ENCODE measurements at regions not wholly inside any gene's neighbourhood (a gene's known extent, or its start where the extent isn't known, plus 50 kb on each side); places are given as distances from the start of the nearest gene placed in this dataset.
"Not testable (repeated sequence)": the region's sequence is repeated elsewhere in the genome, so short reads cannot be mapped to it uniquely, and the experiment has no call there.

DNA sequence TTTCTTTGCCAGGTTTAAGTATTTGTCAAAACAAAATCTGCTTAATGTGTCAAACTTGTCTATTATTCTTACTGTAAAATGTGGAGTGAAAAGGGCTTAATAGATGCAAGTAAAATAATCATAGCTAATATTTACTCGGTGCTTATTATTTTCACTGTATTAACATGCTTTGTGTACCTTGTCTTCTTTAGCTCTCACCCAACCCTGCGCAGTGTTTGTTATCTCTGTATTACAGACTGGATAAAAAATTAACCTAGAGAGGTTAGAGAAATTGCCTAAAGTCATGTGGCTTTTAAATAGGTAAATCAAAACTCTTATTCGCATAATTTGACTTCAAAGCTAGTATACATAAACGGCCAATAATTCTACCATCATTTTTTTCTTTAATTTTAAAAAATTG is 1864.8 kb downstream of the MAT2B start:
- no peak for DNase-seq

DNA sequence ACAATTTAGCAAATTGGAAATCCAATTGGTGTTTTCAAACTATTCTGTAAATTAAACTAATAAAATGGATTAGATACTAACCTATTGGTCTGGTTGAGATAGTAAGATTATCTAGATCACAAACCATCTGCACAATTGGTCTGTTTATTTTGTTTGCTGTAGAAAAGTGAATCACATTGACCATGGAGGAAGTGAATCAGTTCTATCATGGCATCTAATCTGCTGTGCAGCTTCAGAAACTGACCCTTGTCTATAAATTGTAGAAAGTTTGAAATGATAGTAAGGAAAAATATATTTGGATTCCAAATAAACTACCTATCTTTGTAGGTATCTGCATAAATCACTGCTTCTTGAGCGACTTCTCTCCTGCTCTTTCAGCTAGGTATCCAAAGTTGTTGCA is 1865.4 kb downstream of the MAT2B start:
- DNase-seq: no peak

DNA sequence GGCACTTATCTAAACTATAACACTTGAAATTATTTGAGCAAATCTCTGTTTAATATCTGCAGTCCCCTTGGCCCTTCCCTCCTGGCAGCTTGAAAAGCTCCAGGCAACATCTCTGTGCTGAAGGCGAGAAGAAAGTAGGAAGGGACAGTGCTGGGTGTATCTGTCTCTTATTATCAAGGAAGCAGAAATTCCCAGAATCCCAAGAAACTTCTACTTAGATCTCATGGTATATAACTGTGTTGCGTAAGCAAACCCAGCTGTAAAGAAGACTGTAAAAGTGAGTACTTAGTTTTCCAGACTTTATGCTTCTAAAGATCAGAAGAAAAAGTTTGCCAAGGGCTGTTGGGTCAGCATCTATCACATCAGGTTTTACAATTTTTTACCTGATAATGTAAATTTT is 1869.8 kb downstream of the MAT2B start:
- no peak for DNase-seq

DNA sequence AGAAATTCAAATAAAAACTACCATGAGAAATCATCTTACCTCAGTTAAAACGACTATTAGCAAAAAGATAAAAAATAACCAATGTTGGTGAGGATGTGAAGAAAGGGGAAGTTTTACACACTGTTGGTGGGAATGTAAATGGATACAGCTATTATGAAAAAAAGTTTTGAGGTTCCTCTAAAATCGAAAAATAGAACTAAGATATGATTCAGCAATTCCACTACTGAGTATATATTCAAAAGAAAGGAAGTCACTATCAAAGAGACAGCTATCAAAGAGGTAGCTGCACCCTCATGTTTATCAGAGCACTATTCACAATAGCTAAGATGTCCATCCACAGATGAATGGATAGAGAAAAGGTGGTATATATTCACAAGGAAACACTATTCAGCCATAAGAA is 1888.4 kb downstream of the MAT2B start:
- DNase-seq: no peak

DNA sequence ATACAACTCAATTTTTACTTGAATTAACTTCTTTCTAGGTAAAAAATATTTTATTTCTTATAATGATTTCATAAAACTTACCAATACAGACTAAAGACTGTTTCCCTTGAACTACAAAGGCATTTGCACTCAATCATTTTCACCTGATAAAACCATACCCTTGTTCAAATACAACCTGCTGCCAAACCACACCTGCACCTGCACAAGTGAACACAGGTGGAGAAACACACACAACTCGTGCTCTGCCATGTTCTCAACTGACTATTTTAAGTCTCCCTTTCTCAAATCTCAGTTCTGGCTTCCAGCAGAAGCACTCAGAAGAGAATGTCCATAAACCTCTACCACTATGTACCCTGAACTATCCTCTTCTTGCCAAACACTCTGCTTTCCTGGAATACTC is 1892.1 kb downstream of the MAT2B start:
- no peak for DNase-seq

DNA sequence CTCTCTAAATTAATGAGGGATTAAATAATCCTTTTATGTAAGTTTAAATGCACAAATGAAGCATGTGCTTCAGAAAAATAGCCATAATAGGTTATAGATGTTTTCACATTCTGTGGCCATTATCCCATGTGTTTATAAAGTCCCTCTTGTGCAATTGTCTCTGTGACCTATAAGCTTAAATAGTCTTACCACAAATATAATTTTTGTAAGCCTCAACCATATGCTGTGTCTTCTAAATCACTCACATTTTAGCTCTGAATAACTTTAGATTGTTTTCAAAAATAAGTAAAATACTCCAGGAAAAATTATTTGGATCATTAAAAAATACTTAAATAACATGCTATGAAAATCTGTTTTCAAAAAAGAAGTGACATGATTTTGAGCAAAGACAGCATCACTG is 1894.7 kb downstream of the MAT2B start:
- DNase-seq: no peak

DNA sequence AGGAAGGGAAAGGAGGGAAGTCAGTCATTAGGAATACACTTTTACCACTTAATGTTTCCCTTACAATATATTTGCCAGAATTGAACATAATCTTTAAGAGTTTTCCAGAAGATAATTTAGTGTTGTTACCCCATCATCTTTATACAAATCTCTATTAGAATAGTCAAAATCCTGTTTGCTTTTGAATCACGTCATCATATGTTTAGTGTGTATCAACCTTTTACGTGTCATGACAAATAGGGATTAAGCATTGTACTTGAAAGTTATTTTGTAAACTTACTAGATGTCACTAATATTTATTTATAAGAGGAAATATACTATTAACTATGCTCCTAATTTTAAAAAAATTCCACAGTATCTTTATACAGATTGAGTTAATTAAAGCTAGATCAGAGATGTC is 1899.5 kb downstream of the MAT2B start:
- DNase-seq: no peak

DNA sequence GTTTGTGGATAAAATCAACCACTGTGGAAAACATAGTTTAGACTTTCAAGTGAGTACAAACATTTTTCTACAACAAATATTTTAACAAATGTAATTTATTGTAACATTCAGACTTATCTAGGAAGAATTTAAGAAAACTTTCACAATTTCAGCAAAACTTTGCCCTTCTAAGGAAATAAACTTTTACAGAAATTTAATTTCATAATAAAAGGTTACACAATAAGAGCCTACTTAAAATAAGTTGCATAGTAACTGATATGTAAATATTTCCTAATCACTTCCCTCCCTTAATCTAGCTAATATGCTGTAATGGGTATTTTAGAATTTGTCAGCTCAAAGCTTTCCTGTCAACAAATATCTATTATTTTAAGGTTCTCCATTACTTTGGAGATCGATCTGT is 1899.9 kb downstream of the MAT2B start:
- no peak for DNase-seq

DNA sequence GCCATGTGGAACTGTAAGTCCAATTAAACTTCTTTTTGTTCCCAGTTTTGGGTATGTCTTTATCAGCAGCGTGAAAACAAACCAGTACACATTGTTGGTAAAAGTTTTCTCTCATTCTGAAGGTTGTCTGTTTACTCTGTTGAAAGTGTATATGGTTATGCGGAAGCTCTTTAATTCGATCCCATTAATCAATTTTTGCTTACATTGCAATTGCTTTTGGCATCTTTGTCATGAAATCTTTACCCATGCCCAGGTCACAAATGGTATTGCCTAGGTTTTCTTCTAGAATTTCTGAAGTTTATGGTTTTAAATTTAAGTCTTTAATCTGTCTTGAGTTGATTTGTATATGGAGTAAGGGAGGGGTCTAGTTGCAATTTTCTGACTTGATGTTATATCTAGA is 1901.9 kb downstream of the MAT2B start:
- no peak for DNase-seq

DNA sequence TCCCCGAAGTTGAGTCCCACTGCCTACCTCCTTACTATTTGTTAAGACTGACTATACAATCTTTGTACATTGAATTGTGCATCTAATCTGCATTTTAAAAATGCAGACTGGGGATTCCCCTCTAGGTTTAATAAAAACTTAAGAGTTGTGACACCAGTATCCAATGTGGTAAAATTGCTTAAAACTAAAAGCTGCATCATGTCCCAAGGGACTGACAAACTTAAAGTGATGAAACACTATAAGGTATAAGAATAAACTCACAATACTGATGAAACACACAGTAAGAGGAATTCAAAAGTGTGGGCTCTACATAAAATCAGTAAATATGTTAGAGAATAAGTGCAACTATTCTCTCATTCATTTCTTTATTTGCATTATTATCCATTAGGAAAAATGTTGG is 1905.1 kb downstream of the MAT2B start:
- DNase-seq: no peak

DNA sequence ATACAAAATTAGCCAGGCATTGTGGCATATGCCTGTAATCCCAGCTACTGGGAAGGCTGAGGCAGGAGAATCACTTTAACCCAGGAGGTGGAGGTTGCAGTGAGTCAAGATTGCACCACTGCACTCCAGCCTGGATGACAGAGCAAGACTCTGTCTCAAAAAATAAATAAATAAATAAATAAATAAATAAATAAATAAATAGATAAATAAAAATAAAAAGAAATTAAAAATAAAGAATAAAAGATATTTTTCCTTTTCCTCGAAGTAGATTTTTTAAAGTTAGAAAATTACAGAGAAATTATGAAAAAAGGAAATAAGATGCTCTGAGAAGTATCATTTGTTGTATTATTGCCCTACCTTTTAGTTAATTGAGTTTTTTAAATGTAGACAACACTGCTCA is 1906.1 kb downstream of the MAT2B start:
- not testable (repeated sequence) for DNase-seq

DNA sequence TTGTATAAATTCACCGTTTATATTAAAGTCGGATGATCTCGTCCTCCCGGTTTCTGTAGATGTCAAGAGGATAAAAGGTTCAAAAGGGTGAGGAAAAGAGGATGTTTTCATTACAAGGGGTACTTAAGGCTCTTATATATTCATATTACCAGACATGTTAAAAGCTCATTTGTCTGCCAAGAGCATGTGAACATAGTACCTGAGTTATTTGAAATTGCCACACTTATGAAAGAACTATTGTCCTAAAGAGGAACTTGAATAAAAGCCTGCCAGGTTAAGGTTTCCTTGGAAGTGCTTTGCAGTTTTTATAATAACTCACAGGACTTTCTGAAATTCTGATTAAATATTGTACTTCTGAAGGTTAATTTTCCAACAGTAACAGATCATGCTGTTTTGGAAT is 1915.1 kb downstream of the MAT2B start:
- DNase-seq: no peak

DNA sequence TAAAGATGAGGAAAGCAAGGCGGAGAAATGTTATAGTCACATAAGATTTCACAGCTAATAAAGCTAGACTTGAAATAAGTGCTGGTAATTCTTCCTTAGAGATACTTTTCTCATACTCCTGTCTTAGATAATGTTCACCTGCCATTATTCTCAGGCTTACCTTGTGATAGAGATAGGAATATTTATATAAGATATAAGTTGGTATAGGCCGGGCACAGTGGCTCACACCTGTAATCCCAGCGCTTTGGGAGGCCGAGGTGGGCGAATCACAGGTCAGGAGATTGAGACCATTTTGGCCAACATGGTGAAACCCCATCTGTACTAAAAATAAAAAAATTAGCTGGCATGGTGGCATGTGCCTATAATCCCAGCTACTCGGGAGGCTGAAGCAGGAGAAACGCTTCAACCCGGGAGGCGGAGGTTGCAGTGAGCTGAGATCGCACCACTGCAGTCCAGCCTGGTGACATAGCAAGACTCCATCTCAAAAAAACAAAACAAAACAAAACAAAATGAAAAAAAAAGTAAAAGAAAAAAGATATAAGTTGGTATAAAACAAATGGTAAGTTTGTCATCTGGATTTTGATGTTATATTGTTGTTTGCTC is 1918.4 kb downstream of the MAT2B start:
- DNase-seq: no peak

DNA sequence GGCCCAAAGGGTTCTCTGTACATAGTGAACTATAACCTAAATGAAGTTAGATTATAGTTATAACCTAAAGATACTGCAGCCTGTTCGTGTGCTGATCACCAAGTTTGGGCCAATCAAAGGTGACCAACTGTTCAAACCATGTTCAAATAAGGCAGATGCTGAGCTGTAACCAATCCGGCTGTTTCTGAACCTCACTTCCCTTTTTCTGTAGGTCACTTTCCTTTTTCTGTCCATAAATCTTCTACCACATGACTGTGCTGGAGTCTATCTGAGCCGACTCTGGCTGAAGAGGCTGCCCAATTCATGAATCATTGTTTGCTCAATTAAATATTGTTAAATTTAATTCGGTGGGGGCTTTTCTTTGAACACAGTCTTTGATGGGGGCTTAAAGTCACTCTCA is 1920.2 kb downstream of the MAT2B start:
- DNase-seq: no peak

DNA sequence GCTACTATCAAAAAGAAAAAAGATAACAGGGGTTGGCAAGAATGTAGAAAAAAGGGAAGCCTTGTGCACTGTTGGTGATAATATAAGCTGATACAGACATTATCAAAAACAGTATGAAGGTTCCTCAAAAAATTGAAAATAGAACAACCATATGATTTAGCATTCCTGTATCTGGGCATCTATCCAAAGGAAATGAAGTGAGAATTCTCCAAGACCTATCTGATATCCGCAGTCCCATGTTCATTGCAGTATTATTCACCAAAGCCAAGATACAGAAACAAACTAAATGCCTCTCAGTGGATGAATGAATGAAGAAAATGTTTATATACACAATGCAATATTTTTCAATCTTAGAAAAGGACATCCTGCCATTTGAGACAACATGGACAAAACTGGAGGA is 1943.3 kb downstream of the MAT2B start:
- DNase-seq: no peak

DNA sequence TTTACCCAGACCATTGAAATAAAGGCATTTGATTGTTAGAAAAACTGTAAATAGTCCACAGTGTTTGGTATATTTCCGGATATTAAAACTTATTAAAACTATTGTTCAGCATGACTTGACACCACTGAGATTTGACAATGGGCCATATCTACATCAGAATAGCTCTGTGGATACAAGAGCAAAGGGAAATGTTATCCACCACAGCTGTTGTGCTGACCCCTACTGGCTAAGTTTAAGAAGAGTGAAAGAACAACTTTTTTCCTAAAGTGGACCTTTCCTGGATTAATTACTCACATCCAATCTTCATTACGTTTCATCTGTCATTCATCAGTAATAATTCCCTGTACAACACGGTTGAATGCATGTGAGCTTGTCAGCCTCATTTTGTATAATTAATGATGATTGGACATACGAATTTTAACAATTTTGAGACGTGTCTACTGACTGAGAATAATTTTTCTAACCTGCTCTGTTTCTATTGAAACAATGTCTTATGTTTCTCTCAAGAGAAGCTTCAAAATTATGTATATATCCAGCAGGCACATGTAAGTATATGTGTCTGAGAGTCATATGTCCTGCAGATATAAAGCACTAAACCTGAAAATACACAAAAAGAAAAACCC is 1952.6 kb downstream of the MAT2B start:
- no peak for DNase-seq

DNA sequence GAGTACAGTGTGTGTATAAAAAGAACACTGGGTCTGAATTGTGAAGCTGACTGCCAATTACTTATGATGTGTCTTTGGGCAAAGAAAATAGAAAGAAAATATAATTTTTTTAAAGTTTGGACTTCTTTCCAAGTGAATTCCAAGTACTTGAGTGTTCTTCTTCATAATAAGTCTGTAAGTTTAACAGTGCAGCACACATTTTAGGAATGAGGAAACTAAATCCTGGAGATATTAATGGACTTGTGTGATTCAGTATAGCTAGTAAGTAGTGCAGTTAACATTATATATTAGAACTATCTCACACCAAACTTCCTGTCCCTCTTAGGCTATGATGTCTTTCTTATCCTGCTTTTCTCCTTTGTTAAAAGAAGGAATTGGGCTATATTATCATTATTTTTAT is 1953.8 kb downstream of the MAT2B start:
- no peak for DNase-seq

DNA sequence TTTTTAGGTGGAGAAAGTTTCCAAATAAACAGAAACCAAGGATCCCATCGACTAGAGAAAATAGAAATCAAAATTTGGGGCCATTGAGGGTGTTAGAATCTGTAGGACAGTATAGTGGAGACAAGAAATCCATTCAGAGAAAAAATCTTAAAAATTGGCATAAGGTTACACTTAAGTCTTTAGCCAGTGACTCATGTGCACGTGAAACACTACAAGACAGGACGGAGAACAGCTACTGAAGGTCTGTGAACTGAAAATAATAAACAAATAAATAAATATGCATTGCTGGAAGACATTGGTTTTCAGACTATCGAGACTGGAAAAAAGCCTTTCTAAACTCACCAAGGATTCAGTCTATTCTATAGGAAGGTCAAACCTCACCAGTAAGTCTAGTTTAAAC is 1955.5 kb downstream of the MAT2B start:
- DNase-seq: no peak

DNA sequence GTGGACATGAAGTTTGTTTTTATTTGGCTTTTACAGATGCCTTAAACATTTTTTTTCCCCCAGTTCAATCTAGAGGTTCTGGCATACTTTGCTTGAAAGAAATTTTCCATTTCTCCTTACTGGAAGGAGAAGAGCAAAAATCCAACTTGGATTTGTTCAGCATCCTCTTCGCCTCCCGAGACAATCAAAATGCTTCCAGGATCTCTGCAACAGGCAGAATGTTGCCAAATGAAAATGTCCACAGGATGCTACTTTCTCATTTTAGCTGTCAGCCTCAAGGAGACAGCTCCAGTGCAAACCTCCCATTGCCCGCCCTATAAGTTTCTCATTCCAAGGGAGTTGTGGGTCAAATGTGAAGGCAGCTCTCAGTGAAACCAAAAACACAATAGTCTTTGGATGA is 1972.1 kb downstream of the MAT2B start:
- no peak for DNase-seq

DNA sequence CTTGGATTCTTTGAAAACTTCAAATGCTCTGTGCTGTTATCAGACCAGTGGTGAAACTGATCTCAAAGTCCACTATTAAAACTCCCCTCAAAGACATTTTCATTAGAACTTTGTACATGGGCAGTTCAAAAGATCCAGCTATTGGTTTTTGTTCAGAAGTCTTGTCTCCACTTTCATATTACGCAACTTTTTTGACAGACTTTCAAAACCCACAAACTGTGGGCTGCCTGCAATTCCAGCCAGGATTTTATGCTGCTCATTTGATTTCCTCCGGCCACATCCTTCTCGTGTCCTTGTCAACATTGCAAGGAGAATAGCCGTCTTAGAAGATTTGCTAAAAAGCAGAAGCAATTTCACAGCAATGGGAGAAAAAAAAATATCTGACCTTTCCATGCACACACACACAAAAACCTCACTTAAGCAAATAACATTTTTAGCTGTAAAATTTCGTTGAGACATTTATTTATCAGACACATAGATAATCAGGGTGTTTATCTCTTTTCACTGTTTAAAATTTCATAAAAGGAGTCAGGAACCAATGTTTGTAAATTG is 1990.5 kb downstream of the MAT2B start:
- DNase-seq: no peak

DNA sequence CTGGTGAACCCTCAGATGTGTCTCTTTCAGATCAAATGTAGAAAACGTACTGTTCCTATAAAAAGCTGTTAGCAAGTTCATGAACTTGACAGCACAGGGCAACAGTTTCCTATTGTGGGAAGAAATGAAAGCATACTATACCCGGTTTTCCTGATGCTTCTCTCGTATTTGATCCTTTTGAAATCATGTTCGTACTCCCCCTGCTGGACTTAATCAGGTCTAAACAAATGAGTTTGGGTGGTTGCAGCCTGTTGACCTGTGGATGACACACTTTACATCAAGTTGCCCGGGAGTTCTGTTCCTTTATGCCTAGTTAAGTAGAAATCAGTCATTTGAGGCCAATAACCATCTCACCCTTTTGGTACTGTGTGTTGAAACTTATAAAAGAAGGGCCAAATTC is 1992.3 kb downstream of the MAT2B start:
- DNase-seq: no peak

DNA sequence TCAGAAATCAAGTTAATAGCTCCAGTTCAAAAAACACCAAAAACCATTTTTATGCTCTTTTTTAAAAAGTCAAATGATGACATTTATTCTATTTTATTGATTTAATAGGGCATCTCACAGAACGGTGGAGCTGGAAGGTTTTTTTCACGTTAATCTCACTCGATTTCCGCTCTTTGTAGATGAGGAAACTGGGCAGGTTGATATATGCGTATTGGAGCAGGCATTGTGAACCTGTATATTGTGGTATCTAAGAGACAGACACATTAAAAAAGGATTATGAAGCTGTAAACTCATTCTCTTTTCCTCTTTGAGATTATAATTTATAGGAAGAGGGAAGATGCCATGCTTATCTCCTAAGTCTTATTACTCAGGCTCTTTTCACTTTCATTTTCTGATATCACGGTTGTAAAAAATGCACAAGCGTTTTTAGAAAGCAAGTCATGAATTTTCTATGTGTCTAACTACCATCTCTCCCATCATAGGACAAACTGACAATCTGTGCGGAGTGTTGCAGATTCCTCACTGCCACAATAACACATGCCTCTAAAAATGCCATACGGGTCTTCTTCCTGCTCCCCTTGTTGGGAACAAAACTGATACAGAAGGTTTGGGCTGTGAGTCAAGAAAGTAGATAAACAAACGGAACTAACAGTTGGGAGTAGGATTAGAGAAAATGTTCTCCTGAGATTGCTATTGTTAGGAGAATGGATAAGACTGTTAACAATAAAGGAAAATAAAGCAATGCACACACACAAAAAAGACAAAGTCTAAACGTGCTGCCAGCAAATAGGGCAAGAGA is 1997.7 kb downstream of the MAT2B start:
- no peak for DNase-seq

DNA sequence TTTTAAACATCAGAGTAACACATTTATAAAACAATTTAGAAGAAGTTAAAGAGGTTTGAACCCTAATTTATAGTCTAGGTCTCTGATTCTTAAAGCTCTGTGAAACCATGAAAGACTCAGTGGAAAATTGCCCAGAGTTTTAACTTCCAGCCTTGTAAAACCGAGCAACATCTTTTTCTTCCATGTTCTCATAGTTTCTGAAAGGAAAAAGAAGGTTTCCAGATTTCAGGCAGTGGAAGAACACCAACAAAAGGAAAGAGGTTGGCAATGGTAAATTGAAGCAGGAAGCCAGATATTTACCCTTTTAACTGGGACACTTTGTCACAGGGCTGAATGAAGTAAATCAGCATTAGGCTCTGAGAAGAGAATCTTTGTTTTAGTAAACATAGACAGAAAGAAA is 1999.3 kb downstream of the MAT2B start:
- DNase-seq: no peak

DNA sequence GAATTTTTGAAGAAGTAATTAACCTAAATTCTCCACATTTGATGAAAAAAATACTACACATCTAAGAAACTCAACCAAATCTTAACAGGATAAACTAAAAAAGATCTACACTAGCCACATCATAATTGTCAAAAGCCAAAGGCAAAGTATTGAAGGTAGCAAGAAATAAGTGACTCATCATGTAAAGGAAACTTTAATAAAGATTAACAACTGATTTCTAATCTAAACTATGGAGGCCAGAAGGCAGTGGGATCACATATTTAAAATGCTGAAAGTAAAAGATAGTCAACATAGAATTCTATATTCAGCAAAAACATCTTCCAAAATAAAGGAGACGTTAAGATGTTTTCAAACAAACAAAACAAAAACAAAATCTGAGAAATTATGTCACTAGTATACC is 2002.9 kb downstream of the MAT2B start:
- no peak for DNase-seq
